ENCODE measurements at regions not wholly inside any gene's neighbourhood (a gene's known extent, or its start where the extent isn't known, plus 50 kb on each side); places are given as distances from the start of the nearest gene placed in this dataset.

GRCh38 chr16:9203956-9204355, 112.5 kb downstream of the HAPSTR1 start:
- H3K9ac ChIP-seq (ENCODE audit: low read length) = no peak overlapping the region
- H3K4me3 ChIP-seq (ENCODE audit: insufficient read depth, low read length, poor library complexity, severe bottlenecking) = no peak overlapping the region
- H4K20me1 ChIP-seq (ENCODE audit: low read depth, low read length) = no peaks in the 10 kb centered on the region
- H3K36me3 ChIP-seq (ENCODE audit: low read length) = no peaks in the 10 kb centered on the region
- H3K4me2 ChIP-seq (ENCODE audit: low read depth, low read length, poor library complexity, severe bottlenecking) = no peak overlapping the region
- H3K9me2 ChIP-seq (replicated peaks; ENCODE audit: insufficient read depth, low read length) = no peaks in the 10 kb centered on the region
- H3K79me2 ChIP-seq (ENCODE audit: insufficient read depth, low read length) = no peaks in the 10 kb centered on the region
- no peak for TF ChIP-seq EZH2phosphoT487 (conservative IDR thresholded peaks at IDR 0.05; ENCODE audit: low read length)
- no peak for TF ChIP-seq CTCF (IDR thresholded peaks at IDR 0.05; ENCODE audit: insufficient read depth, low read length, poor library complexity, severe bottlenecking)
- no peaks in the 10 kb centered on the region for H3K9me3 ChIP-seq (ENCODE audit: insufficient read depth, low read length)
- H3K27ac ChIP-seq (ENCODE audit: low read depth, low read length) = no peak overlapping the region
- peaks cover 3% of the 10 kb centered on the region; the same call in 1 of the 2 replicates for H3K27me3 ChIP-seq (ENCODE audit: low read length)
- no peak overlapping the region for H2AFZ ChIP-seq (ENCODE audit: low read depth, low read length, severe bottlenecking)
- H3F3A ChIP-seq (ENCODE audit: insufficient read depth) = no peaks in the 10 kb centered on the region

GRCh38 chr16:9205661-9206060, 114.2 kb downstream of the HAPSTR1 start:
- TF ChIP-seq EZH2phosphoT487 (conservative IDR thresholded peaks at IDR 0.05; ENCODE audit: low read length) = no peak
- TF ChIP-seq CTCF (IDR thresholded peaks at IDR 0.05; ENCODE audit: insufficient read depth, low read length, poor library complexity, severe bottlenecking) = no peak
- no peak overlapping the region for H3K4me2 ChIP-seq (ENCODE audit: low read depth, low read length, poor library complexity, severe bottlenecking)
- H2AFZ ChIP-seq (ENCODE audit: low read depth, low read length, severe bottlenecking) = no peak overlapping the region
- H3K79me2 ChIP-seq (ENCODE audit: insufficient read depth, low read length) = no peaks in the 10 kb centered on the region
- no peak overlapping the region for H3K9ac ChIP-seq (ENCODE audit: low read length)
- no peak overlapping the region for H3K4me3 ChIP-seq (ENCODE audit: insufficient read depth, low read length, poor library complexity, severe bottlenecking)
- no peak overlapping the region for H3K27ac ChIP-seq (ENCODE audit: low read depth, low read length)
- H3K9me2 ChIP-seq (replicated peaks; ENCODE audit: insufficient read depth, low read length) = no peaks in the 10 kb centered on the region
- H3K9me3 ChIP-seq (ENCODE audit: insufficient read depth, low read length) = no peaks in the 10 kb centered on the region
- H3K27me3 ChIP-seq (ENCODE audit: low read length) = peaks cover 3% of the 10 kb centered on the region; the same call in 1 of the 2 replicates
- H3K36me3 ChIP-seq (ENCODE audit: low read length) = no peaks in the 10 kb centered on the region
- no peaks in the 10 kb centered on the region for H3F3A ChIP-seq (ENCODE audit: insufficient read depth)
- no peaks in the 10 kb centered on the region for H4K20me1 ChIP-seq (ENCODE audit: low read depth, low read length)

- no peak overlapping the region for H3K9ac ChIP-seq (ENCODE audit: low read length)
- no peaks in the 10 kb centered on the region for H3K79me2 ChIP-seq (ENCODE audit: insufficient read depth, low read length)
- no peaks in the 10 kb centered on the region for H3K9me3 ChIP-seq (ENCODE audit: insufficient read depth, low read length)
- no peaks in the 10 kb centered on the region for H3F3A ChIP-seq (ENCODE audit: insufficient read depth)
- H3K27ac ChIP-seq (ENCODE audit: low read depth, low read length) = no peak overlapping the region
- peaks cover 3% of the 10 kb centered on the region; the same call in 1 of the 2 replicates for H3K27me3 ChIP-seq (ENCODE audit: low read length)
- no peak overlapping the region for H3K4me2 ChIP-seq (ENCODE audit: low read depth, low read length, poor library complexity, severe bottlenecking)
- no peak overlapping the region for H2AFZ ChIP-seq (ENCODE audit: low read depth, low read length, severe bottlenecking)
- TF ChIP-seq EZH2phosphoT487 (conservative IDR thresholded peaks at IDR 0.05; ENCODE audit: low read length) = no peak
- TF ChIP-seq CTCF (IDR thresholded peaks at IDR 0.05; ENCODE audit: insufficient read depth, low read length, poor library complexity, severe bottlenecking) = no peak
- no peaks in the 10 kb centered on the region for H4K20me1 ChIP-seq (ENCODE audit: low read depth, low read length)
- H3K36me3 ChIP-seq (ENCODE audit: low read length) = no peaks in the 10 kb centered on the region
- no peaks in the 10 kb centered on the region for H3K9me2 ChIP-seq (replicated peaks; ENCODE audit: insufficient read depth, low read length)
- no peak overlapping the region for H3K4me3 ChIP-seq (ENCODE audit: insufficient read depth, low read length, poor library complexity, severe bottlenecking)
Measured at GRCh38 chr16:9206156-9206555, 114.7 kb downstream of the HAPSTR1 start.
